ENCODE measurements at regions not wholly inside any gene's neighbourhood (a gene's known extent, or its start where the extent isn't known, plus 50 kb on each side); places are given as distances from the start of the nearest gene placed in this dataset.

DNA sequence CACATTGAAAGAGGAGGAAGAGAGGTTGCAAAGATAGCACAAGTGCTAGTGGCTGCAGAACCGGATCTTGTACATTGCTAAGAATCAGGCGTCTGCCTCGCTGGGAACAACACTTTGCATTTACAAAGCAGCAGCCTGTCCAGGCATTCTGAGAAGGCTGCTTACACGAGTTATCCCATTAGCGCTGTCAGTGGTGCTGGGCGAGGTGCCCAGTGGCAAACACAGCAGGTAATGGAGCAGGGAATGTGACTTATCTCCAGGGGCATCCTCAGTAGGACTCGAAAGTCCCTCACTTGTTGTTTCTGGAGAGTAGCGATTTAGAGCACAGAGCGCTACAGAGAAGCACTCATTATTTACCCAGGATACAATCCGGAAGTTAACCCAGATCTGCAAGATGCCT lies 209.6 kb downstream of the OLFM4 start:
- no peaks in the 10 kb centered on the region for H3K27me3 ChIP-seq (ENCODE audit: control insufficient read depth, insufficient read depth, low read length)
- no peak for DNase-seq (ENCODE audit: low read depth, low spot score)
- TF ChIP-seq, protein P1, sequence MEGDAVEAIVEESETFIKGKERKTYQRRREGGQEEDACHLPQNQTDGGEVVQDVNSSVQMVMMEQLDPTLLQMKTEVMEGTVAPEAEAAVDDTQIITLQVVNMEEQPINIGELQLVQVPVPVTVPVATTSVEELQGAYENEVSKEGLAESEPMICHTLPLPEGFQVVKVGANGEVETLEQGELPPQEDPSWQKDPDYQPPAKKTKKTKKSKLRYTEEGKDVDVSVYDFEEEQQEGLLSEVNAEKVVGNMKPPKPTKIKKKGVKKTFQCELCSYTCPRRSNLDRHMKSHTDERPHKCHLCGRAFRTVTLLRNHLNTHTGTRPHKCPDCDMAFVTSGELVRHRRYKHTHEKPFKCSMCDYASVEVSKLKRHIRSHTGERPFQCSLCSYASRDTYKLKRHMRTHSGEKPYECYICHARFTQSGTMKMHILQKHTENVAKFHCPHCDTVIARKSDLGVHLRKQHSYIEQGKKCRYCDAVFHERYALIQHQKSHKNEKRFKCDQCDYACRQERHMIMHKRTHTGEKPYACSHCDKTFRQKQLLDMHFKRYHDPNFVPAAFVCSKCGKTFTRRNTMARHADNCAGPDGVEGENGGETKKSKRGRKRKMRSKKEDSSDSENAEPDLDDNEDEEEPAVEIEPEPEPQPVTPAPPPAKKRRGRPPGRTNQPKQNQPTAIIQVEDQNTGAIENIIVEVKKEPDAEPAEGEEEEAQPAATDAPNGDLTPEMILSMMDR (IDR thresholded peaks at IDR 0.05; ENCODE audit: low read depth, low read length): no peak
- H3K9me3 ChIP-seq (ENCODE audit: control insufficient read depth, insufficient read depth, low read length): peaks cover 4% of the 10 kb centered on the region; the same call in 1 of the 2 replicates
- ChIA-PET CTCF (no interaction called here), POLR2A (no interaction called here)
- H3K27ac ChIP-seq (ENCODE audit: low read depth, low read length): no peak overlapping the region
- no peak overlapping the region for H3K4me3 ChIP-seq (ENCODE audit: low read depth, low read length)

DNA sequence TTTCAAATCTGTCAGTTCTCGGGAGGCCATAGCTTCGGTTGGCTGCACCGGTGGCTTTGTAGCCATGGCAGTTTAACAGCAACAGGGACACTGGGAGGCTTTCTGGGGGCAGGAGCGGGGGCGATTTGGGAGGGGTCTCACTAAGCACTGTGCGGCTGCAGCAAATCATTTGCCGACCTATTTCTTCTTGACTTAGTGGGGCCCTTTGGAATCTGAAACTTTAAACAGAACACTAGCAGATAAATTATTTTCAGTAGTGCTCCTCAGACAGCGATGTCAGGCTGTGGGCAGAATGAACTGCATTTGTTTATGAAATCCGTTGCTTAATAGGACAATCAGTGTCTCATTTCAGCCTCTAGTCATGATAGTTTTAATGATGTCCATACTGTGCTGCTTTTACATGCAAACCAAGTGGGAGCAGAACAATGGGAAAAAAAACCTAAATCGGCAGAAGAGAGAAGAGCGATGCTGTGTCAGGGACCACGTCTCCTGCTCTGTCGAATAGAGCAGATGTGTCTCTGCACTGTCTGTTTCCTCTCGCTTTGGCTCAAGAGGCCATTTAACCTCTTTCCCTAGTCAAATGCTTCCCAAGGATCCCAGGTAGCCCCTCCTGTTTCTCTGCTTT lies 211.9 kb downstream of the OLFM4 start:
- TF ChIP-seq, protein P1 (IDR thresholded peaks at IDR 0.05; ENCODE audit: low read depth, low read length): no peak
- Histone ChIP-seq H3K9me3 (ENCODE audit: control insufficient read depth, insufficient read depth, low read length) (peaks cover 4% of the 10 kb centered on the region; the same call in 1 of the 2 replicates), H3K4me3 (ENCODE audit: low read depth, low read length) (no peak overlapping the region), H3K27ac (ENCODE audit: low read depth, low read length) (no peak overlapping the region), H3K27me3 (ENCODE audit: control insufficient read depth, insufficient read depth, low read length) (no peaks in the 10 kb centered on the region)
- DNase-seq (ENCODE audit: low read depth, low spot score): no peak
- CTCF ChIA-PET: interaction anchor here (4.1 kb wide), 1 partner anchor 10 kb away, joined by 20 read pairs; no protein-coding TSS in a partner anchor
- POLR2A ChIA-PET: no interaction called here

DNA sequence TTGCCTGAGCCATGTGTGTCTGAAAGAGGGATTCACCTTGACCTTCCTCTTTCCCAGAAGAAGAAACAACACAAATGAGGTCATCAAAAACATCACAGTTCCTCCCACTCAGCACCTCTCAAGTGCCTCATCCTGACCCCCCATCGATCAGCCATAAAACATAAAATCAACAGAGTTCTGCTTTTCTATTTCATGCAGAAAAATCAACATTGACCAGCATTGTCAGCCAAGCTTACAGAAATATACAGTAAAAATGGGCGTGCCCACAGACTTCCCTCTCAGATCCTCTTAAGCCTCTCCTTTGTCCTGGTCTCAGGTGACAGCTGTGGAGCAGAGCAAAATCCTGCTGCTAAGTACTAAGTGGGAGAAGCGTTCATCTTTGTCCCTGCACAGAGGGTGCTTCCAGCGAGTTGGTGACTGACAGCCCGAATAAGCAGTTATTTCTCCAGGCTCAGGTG lies 213.3 kb downstream of the OLFM4 start:
- Histone ChIP-seq H3K27me3 (ENCODE audit: control insufficient read depth, insufficient read depth, low read length) (no peaks in the 10 kb centered on the region), H3K27ac (ENCODE audit: low read depth, low read length) (no peak overlapping the region), H3K9me3 (ENCODE audit: control insufficient read depth, insufficient read depth, low read length) (peaks cover 8% of the 10 kb centered on the region; the same call in 1 of the 2 replicates), H3K4me3 (ENCODE audit: low read depth, low read length) (no peak overlapping the region)
- TF ChIP-seq, protein P1 (IDR thresholded peaks at IDR 0.05; ENCODE audit: low read depth, low read length): no peak
- ChIA-PET POLR2A (no interaction called here), CTCF (interaction anchor here (4.1 kb wide), 1 partner anchor 9 kb away, joined by 20 read pairs; no protein-coding TSS in a partner anchor)
- DNase-seq (ENCODE audit: low read depth, low spot score): no peak

- Histone ChIP-seq H3K27ac (ENCODE audit: low read depth, low read length) (no peak overlapping the region), H3K4me3 (ENCODE audit: low read depth, low read length) (no peak overlapping the region), H3K27me3 (ENCODE audit: control insufficient read depth, insufficient read depth, low read length) (no peaks in the 10 kb centered on the region), H3K9me3 (ENCODE audit: control insufficient read depth, insufficient read depth, low read length) (peaks cover 4% of the 10 kb centered on the region; the same call in 1 of the 2 replicates)
- ChIA-PET CTCF (interaction anchor here (1.0 to 2.6 kb wide), 5 partner anchors 8 to 514 kb away, joined by 3 to 20 read pairs (median 4); no protein-coding TSS in a partner anchor), POLR2A (no interaction called here)
- DNase-seq (ENCODE audit: low read depth, low spot score): no peak
- TF ChIP-seq, protein P1 (IDR thresholded peaks at IDR 0.05; ENCODE audit: low read depth, low read length): no peak
These were observed 220.6 kb downstream of the OLFM4 start for GRCh38 chr13:53249236-53249635.

DNA sequence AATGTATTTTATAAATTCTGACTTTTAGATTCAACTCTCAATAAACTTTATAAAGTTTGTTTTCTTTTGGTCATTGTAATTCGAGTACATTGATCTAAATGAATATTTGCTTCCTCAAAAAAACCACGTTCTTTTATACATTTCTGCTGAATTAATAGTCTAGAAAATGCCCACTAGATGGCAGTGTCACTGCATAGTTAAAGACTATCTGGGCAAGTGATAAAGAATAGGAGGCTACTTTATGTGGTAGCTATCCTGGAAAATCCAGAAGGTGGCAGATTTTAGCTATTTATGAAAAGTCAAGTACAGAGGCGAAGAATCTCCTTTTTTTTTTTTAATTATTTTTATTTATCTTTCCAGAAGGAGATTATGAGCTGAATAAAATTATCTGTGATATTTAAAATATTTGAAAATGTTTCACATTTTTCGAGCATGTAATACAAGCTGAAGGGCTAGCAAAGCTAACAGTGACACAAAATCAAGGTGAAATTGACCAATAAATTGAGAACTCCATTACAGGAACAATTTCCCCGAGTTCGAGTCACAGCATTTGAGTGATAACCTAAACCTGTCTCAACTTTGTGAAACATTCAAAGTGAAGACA lies 221.8 kb downstream of the OLFM4 start:
- Histone ChIP-seq H3K4me3 (ENCODE audit: low read depth, low read length) (no peak overlapping the region), H3K9me3 (ENCODE audit: control insufficient read depth, insufficient read depth, low read length) (peaks cover 4% of the 10 kb centered on the region; the same call in 1 of the 2 replicates), H3K27me3 (ENCODE audit: control insufficient read depth, insufficient read depth, low read length) (no peaks in the 10 kb centered on the region), H3K27ac (ENCODE audit: low read depth, low read length) (no peak overlapping the region)
- DNase-seq (ENCODE audit: low read depth, low spot score): peak; percentile 32
- ChIA-PET CTCF (interaction anchor here (0.6 to 2.6 kb wide), 22 partner anchors 9 to 553 kb away, joined by 3 to 20 read pairs (median 3); no protein-coding TSS in a partner anchor), POLR2A (no interaction called here)
- TF ChIP-seq, protein P1 (IDR thresholded peaks at IDR 0.05; ENCODE audit: low read depth, low read length): peak; percentile 69

Data from AG04450 (cell line).